C4-2B (cell line): ENCODE measurements at regions not wholly inside any gene's neighbourhood (a gene's known extent, or its start where the extent isn't known, plus 50 kb on each side); places are given as distances from the start of the nearest gene placed in this dataset.

Experiments used
- CTCF ChIP-seq: fragments of 450-650 bp; conservative IDR thresholded peaks from 2 replicates; pipeline ENCODE4 v1.5.1; 2017; ENCODE audit warnings: mild to moderate bottlenecking
- ZFX ChIP-seq: fragments of 450-650 bp; IDR thresholded peaks from 2 replicates; pipeline ENCODE4 v1.6.1; 2017

DNA sequence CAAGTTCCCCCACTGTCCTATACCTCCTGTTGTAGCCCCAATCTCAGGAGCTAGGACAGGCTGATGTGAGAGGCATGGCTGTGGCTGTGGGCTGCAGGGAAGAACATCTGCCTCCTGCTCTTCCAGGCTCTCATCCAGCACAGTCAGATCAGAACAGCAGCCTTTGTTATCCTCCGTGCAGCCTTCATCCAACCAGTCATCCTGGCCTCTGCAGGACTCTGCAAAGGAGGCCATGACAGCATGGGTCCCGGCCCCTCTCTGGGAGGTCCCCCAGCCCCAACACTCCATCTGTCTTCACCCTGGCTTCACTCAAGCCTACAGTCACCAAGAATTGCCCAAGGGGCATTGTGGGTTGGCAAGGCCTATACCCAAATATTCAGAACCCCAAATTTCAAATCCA lies 223.2 kb upstream of the COPS8 start:
- TF ChIP-seq CTCF, result no peak
- no peak for TF ChIP-seq ZFX
